ENCODE measurements at regions not wholly inside any gene's neighbourhood (a gene's known extent, or its start where the extent isn't known, plus 50 kb on each side); places are given as distances from the start of the nearest gene placed in this dataset.
A peak's percentile ranks its signal among the peaks of the same experiment; 100 is the strongest.
"Not testable (repeated sequence)": the region's sequence is repeated elsewhere in the genome, so short reads cannot be mapped to it uniquely, and the experiment has no call there.

DNA sequence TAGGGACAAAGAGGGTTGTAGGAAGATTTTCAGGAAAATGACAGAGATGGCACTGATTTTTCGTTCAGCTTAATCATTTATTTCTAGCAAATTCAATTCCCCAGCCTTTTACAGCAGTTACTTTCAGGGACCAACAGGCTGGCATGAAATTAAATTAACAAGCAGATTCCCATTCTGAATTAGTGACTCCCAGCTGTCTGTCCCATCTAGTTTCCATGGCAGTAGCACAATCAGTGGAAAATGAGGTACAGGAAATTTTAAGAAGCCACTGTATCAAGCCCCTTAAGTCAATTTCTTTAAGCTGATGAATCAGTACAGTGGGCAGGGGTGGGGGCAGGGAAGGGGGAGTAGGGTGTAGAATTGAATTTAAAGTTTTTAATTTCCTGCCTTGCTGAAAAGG is 121.1 kb upstream of the TEX13C start:
- DNase-seq = no peak

DNA sequence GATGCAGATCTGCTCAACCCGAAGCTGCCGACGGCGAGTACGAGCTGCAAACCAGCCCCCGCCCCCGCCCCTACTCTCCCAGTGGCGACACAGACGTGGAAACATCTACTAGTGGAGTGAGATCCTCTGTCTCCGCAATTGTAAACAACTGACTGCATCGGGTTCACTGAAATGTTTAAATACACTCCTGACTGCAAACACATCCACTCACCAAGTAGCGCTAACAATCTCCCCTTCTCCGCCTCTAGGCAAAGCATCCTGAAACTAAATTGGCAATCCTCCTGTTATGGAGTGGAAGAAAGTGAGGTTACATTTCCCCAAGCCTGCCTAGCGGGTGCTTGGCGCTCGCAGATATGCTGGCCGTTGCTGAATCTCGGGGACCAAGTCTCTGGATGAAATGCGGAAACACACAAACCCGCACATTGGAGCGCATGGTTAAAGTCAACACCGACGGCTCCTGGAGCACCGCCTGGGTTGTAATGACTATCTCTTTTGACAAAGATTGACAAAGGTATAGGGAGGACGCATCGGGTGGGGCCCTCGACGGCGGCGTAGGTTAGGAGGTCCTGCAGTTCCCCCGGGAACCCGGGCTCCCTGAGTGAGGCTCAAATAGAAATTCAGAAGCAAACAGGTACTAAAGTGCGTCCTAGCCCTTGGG is 117.0 kb upstream of the TEX13C start:
- DNase-seq = peak in 6 of 51 donors; percentile 0 to 8 (median 0)

DNA sequence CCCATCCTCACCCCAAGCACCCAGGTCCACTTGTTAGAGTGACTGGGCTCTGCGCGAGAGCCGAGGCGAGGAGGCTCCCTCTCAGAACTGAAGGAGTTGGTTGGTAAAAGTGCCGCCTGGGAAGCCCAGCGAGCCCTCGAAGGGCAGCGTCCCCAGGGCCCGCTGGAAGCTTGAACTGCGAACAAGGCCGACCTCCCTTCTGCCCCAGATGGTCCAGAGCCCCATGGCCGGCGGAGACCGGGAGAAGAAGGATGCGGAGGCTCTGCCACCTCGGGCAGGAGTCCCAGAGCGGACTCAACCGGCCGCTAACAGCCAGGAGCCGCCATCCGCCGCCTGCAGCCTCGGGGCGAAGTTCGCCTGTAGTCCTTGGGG is 116.3 kb upstream of the TEX13C start:
- peak in 6 of 51 donors; percentile 0 to 7 (median 4) for DNase-seq

DNA sequence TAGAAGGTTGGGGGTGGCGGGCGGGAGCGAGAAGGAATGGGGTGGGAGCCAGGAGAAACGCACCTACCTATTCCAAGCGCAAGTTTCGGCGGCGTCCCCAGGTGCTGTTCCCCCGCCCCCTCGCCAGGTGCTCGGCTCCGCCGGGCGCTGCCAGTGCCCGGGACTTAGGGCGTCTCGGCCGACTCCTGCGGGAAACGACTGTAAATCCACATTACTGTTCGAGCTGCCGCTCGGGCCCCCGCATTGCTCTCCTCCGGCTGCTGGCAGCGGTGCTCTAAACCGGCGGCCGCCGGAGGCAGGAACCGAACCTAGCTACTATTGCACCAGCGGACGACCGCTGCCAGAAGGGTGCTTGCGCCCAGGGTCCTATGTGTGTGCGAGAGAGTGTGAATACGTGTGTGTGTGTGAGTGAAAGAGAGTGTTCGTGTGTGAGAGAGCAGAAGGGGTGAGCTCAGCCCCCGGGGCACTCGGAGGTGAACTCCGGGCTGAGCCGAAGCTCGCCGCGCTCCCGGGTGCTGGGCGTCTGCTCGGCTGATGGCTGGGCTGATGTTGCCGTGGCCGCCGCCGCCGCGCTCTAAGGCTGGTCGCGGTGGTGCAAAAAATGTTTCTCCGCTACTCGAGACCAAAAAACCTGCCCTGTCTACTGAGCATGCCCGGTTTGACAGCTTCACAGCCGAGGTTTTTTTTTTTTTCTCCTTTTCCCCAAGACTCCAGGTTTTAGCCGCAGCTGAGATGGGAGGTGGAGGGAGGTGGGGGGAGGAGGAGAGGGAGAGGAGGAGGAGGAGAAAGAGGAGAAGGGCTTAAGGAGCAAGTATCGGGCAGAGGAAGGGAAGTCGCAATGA is 115.7 kb upstream of the TEX13C start:
- peak in 27 of 51 donors; percentile 1 to 55 (median 11) for DNase-seq

DNA sequence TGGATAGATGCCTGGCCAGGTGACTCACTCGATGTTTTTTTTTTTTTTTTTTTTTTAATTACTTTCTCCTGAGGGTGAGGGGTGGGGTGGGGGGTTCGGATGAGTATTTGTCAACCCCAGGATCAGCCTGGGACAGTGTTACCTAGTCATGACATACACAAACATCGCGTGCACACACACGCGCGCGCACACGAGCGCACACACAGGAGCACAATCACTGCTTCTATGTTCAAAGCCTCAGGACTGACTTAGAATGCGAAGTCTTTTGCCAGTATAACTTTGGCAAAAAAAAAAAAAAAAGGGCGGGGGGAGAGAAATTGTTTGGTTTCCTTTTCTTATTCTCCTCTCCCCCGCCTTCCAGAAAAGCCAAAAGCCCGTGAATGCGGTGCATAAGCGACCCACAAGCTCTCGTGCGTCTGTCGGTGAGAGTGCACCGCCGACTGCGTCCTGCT is 115.0 kb upstream of the TEX13C start:
- peak in 1 of 51 donors; percentile 51 for DNase-seq

DNA sequence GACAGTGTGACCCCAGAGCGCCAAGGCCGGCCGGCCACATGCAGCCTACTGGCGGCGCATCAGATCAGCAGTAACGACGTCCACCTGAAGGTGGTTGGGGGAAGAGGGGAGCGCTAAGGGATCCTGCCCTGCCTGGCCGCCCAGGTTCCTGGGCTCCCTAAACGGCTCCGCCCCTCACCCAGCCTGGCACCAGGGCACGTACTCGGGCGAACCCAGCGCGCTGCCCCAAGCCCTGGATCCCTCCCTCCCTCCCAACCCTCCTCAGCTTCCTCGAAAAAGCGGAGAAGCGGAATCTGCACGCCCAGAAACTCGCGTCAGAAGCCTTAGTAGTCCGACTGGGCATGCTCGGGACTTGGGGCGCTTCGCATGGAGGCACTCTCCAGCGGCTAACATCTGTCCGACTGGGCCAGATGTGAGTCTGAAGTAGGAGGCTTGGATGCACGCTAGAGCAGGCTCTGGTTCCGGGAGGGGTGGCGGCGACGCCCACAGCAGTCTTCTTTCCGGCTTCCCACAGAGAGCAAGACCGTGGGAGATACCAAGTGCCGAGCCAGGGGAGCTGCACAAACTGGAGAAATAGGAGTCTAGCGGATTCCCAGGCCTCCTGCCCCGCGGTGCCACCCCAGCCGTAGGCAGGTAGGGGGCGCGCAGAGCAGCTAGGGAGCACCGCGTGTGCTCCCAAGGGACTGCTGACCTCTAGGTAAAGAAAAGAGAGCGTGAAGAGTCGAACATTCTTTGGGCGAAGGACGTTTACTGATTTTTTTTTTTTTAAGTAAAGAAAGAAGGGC is 114.3 kb upstream of the TEX13C start:
- DNase-seq = peak in 38 of 51 donors; percentile 0 to 64 (median 22)

DNA sequence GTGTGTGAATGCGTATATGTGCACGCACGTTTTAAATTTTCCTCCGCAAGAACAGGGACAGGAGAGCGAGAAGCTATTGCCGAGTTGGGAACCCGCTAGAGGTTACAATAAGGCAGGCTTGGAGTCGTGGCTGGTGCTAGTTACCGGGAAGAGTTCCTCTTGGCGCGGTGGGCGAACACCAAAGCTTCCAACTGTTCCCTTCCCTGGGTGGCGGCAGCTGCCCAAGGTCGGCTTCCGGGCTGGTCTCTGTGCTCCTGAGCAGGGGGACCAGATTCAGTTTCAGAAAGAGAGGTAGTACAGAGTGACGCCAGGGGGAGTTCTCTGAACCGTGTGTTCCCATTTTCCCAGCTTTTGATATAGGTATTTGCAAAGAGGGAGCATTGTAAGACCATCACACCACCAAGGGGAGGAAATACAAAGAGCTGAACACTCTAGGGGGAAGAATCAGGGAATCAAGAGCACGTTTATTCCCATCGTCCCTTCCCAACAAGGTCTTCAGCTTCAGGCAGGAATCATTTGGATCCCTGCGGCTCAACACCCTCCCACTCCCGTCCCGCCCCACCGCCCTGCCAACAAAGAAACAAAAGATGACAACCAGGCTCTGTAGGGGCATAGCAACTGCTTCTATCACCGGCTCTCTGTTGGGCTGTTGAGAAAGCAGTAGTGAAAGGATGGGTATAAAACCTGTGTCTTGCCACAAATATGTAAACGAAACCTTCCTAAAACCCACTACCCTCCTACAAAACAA is 113.6 kb upstream of the TEX13C start:
- DNase-seq = peak in 13 of 51 donors; percentile 0 to 70 (median 1)

DNA sequence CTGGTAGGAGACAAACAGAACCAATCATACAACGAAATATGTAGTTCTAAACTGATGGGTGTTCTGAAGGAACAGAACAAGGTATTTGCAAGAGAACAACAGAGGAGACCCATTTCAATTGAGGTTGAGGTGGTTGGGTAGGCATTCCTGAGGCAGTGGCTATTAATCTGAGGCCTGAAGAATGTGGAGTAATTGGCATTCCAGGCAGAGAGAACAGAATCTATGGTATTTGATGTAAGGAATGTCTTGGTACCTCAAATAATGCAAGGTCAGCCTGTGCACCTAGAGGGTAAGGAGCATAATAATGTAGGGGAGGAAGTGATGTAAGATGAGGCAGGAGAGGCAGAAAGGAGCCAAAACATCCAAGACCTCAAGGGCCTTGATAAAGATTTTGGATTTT is 109.5 kb upstream of the TEX13C start:
- DNase-seq = no peak

DNA sequence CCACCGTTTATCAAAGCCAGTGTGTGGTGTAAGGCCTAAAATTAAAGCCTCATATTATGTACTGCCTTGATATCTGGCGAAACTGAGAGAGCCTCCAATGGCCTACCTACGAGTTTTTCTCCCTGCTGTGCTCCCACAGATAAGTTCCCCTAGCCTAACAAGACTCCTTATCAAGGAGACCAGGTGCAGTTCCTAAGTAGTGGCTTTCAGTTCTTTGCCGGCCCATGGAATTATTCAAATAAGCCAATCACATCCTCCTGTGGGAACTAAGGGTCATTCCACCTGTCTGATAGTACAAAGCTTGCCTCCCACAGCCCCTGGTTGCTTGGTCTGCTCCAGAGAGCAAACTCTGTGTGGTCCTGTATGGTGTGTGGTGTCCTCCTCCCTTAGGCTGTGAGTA is 99.8 kb upstream of the TEX13C start:
- no peak for DNase-seq

DNA sequence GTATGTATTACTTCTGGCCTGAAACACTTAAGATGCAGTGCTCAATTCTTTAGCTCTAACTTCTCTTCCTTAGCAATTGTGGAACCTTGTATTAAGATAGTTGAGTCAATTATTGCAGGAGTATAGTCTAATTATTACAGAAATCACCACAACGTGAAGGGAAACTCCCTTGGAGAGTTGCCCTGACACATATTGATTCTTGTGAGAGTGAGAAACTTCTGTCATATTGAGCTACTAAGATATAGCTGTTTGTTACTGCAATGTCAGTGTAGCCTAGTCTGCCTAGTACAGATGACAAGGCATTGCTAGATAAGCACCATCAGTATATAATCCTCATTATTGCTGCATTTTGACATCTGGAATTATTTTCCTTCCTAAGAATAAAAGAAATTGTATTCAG is 82.7 kb upstream of the TEX13C start:
- no peak for DNase-seq

DNA sequence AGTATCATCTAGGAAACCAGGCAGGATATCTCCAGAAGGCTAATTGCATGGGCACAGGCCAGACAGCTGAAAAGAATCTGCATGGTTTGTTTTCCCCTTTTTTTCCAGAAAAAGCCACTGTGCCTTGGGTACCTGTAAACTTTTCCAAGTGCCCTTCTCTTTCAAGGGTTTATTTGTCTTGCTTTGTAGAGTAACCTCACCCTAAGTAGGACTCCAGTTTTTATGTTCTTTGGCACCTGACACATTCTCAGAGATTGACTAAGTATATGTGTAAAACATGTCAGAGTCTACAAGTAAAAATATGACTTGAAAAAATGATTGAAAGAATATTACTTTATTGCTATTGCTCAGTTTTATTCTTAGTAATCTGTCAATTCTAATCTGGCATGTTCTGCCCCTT is 70.7 kb upstream of the TEX13C start:
- DNase-seq = no peak

DNA sequence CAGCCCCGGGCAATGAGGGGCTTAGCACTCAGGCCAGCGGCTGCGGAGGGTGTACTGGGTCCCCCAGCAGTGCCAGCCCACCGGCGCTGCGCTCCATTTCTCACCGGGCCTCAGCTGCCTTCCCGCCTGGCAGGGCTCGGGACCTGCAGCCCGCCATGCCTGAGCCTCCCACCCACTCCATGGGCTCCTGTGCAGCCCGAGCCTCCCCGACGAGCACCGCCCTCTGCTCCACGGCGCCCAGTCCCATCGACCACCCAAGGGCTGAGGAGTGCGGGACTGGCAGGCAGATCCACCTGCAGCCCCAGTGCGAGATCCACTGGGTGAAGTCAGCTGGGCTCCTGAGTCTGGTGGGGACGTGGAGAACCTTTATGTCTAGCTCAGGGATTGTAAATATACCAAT is 63.9 kb upstream of the TEX13C start:
- DNase-seq = not testable (repeated sequence)

DNA sequence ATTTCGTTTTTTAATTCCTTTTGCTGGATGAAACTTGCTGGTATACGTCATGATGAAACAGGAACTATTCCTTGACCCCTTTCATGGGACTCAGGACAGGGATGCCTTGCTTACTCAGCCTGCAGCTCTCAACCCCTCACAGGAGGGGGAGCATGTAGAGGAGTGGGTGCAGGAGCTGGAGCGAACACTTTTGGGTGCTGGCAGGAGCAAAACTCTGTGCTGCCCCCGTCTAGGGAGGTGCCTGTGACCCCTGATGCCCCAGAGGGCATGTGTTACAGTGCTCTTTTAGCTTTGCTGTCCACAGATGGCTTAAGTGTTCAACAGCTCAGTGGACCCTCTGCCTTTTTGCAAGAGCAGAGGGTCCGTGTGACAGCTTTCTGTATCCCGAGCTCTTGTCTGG is 56.8 kb upstream of the TEX13C start:
- no peak for DNase-seq

DNA sequence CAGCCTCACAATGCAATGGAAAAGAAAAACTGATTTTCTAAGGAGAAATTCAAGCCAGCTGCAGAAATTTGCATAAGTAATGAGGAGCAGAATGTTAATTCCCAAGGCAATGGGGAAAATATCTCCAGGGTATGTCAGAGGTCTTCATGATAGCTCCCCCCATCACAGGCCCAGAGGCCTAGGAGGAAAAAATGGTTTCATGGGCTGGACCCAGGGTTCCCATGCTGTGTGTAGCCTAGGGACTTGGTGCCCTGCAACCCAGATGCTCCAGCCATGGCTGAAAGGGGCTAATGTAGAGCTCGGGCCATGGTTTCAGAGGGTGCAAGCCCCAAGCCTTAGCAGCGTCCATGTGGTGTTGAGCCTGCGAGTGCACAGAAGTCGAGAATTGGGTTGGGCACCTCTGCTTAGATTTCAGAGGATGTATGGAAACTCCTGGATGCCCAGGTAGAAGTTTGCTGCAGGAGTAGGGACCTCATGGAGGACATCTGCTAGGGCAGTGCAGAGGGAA is 53.5 kb upstream of the TEX13C start:
- no peak for DNase-seq
